BJ (cell line): ENCODE measurements at regions not wholly inside any gene's neighbourhood (a gene's known extent, or its start where the extent isn't known, plus 50 kb on each side); places are given as distances from the start of the nearest gene placed in this dataset.

Experiments used
- CTCF ChIA-PET: fragments of 350-600 bp; formaldehyde crosslinking; extraction: SDS; loops from one replicate; lab custom pipeline; 2021; ENCODE audit warnings: antibody characterized with exemption, inconsistent platforms; lab: Yijun Ruan, JAX
- POLR2A ChIA-PET: fragments of 300-600 bp; sonication (Branson Sonifier 250); formaldehyde crosslinking; extraction: SDS; loops from one replicate; lab custom pipeline; 2021; ENCODE audit warnings: antibody characterized with exemption; lab: Charles Lee
- DNase-seq: peaks from one replicate; pipeline ENCODE4 v3.0.0-alpha.2; 2011; ENCODE audit warnings: low read depth
- H3K27me3 ChIP-seq: 2 replicates; pipeline ENCODE4 v1.6.0; 2011; ENCODE audit warnings: low read length; ENCODE audit not compliant: control insufficient read depth, insufficient read depth
- H3K36me3 ChIP-seq: 2 replicates; pipeline ENCODE4 v1.5.1; 2011; ENCODE audit warnings: low read length; ENCODE audit not compliant: control insufficient read depth, insufficient read depth
- H3K4me3 ChIP-seq: 2 replicates; pipeline ENCODE4 v1.5.1; 2011; ENCODE audit warnings: low read depth, mild to moderate bottlenecking, control low read depth, low read length
- CTCF ChIP-seq: IDR thresholded peaks from 2 replicates; pipeline ENCODE4 v1.5.1; 2011; ENCODE audit warnings: low read depth, mild to moderate bottlenecking, control low read depth, inconsistent platforms, low read length, moderate library complexity; ENCODE audit not compliant: insufficient read depth

GRCh38 chr10:94093286-94093905 is 99.7 kb downstream of the PLCE1 start:
- no peak for TF ChIP-seq CTCF

GRCh38 chr10:94094540-94094939 is 100.8 kb downstream of the PLCE1 start:
- H3K27me3 ChIP-seq: no peaks in the 10 kb centered on the region
- no peak for DNase-seq
- ChIA-PET CTCF (no interaction called here), POLR2A (no interaction called here)
- TF ChIP-seq CTCF: no peak
- H3K4me3 ChIP-seq: no peak overlapping the region
- H3K36me3 ChIP-seq: no peaks in the 10 kb centered on the region

More at GRCh38 chr10:94093286-94093905, 99.7 kb downstream of the PLCE1 start:
- H3K36me3 ChIP-seq: no peaks in the 10 kb centered on the region
- no peak overlapping the region for H3K4me3 ChIP-seq
- H3K27me3 ChIP-seq: no peaks in the 10 kb centered on the region
- ChIA-PET POLR2A (no interaction called here), CTCF (interaction anchor here (0.6 to 1.0 kb wide), 2 partner anchors 227 to 1029 kb away, joined by 3 to 4 read pairs; no protein-coding TSS in a partner anchor)
- DNase-seq: no peak

GRCh38 chr10:94097656-94098055 is 103.9 kb downstream of the PLCE1 start:
- no peak for DNase-seq
- POLR2A ChIA-PET: no interaction called here
- H3K27me3 ChIP-seq: no peaks in the 10 kb centered on the region
- H3K4me3 ChIP-seq: no peak overlapping the region
- TF ChIP-seq CTCF: no peak
- CTCF ChIA-PET: interaction anchor here (1.8 kb wide), 1 partner anchor 19 kb away, joined by 4 read pairs; no protein-coding TSS in a partner anchor
- H3K36me3 ChIP-seq: no peaks in the 10 kb centered on the region

GRCh38 chr10:94098896-94099295 is 105.2 kb downstream of the PLCE1 start:
- TF ChIP-seq CTCF: no peak
- Histone ChIP-seq H3K4me3 (no peak overlapping the region), H3K27me3 (no peaks in the 10 kb centered on the region), H3K36me3 (no peaks in the 10 kb centered on the region)
- ChIA-PET POLR2A (interaction anchor here (0.5 kb wide), 1 partner anchor 9 kb away, joined by 3 read pairs; no protein-coding TSS in a partner anchor), CTCF (interaction anchor here (0.8 kb wide), 1 partner anchor 11 kb away, joined by 6 read pairs; no protein-coding TSS in a partner anchor)
- DNase-seq: no peak

- H3K4me3 ChIP-seq: no peak overlapping the region
- TF ChIP-seq CTCF: no peak
- POLR2A ChIA-PET: no interaction called here
Observed at GRCh38 chr10:94101894-94102293, 108.2 kb downstream of the PLCE1 start.

More at GRCh38 chr10:94101894-94102293, 108.2 kb downstream of the PLCE1 start:
- Histone ChIP-seq H3K36me3 (no peaks in the 10 kb centered on the region), H3K27me3 (no peaks in the 10 kb centered on the region)
- DNase-seq: no peak
- CTCF ChIA-PET: interaction anchor here (1.1 kb wide), 1 partner anchor 23 kb away, joined by 3 read pairs; no protein-coding TSS in a partner anchor
